B cell (primary cell): ENCODE measurements at regions not wholly inside any gene's neighbourhood (a gene's known extent, or its start where the extent isn't known, plus 50 kb on each side); places are given as distances from the start of the nearest gene placed in this dataset.

Experiments used
- ATAC-seq: fragments of 200-7000 bp; cut with Tn5 transposase; one replicate; pipeline ENCODE4 v1.10.0; 2021; ENCODE audit warnings: low read depth, mild to moderate bottlenecking, moderate number of reproducible peaks, moderate library complexity
- CTCF ChIA-PET: fragments of 350-600 bp; sonication (Branson Sonifier 250); formaldehyde crosslinking; loops from one replicate; lab custom pipeline; 2021; ENCODE audit warnings: antibody characterized with exemption, inconsistent platforms; lab: Charles Lee
- POLR2A ChIA-PET: fragments of 350-600 bp; sonication (Branson Sonifier 250); formaldehyde crosslinking; loops from one replicate; lab custom pipeline; 2021; ENCODE audit warnings: antibody characterized with exemption; lab: Charles Lee
- DNase-seq: peaks from one replicate; pipeline ENCODE4 v3.0.0; 2013
- H2AFZ ChIP-seq: 2 replicates; pipeline ENCODE4 v1.6.1; 2012; ENCODE audit warnings: mild to moderate bottlenecking, low read depth, low read length; ENCODE audit not compliant: insufficient read depth, poor library complexity, severe bottlenecking
- H3K27ac ChIP-seq, 2 donors: 1 replicate in 1 of 2; 2 replicates in 1 of 2; pipeline ENCODE4 v1.5.1; 2012 to 2013; ENCODE audit warnings: low read length in 2 of 2, mild to moderate bottlenecking in 2 of 2, moderate library complexity in 1 of 2
- H3K27me3 ChIP-seq, 4 experiments: fragments of 200-600 bp in 1 of 4; sonication (generic) in 1 of 4; replicated peaks in 1 of 4; 1 replicate in 2 of 4; 2 replicates in 2 of 4; pipeline versions ENCODE4 v1.6.1 to v1.7.0; 2013 to 2016; ENCODE audit warnings: low read length in 3 of 4, mild to moderate bottlenecking in 2 of 4, mixed read lengths in 1 of 4, moderate library complexity in 1 of 4; ENCODE audit not compliant: insufficient read depth in 4 of 4, control insufficient read depth in 3 of 4; ENCODE audit errors: control extremely low read depth in 1 of 4
- H3K36me3 ChIP-seq, 2 experiments: replicated peaks in 1 of 2; 1 replicate in 1 of 2; 2 replicates in 1 of 2; pipeline versions ENCODE4 v1.6.1 to v1.7.1; 2013; ENCODE audit warnings: low read length in 1 of 2; ENCODE audit not compliant: insufficient read depth in 2 of 2, control insufficient read depth in 1 of 2; ENCODE audit errors: control extremely low read depth in 1 of 2, extremely low read depth in 1 of 2
- H3K4me1 ChIP-seq, 2 donors: fragments of 200-600 bp in 1 of 2; sonication (generic) in 1 of 2; 1 replicate in 1 of 2; 2 replicates in 1 of 2; pipeline versions ENCODE4 v1.5.1 to v1.6.1; 2013 to 2017; ENCODE audit warnings: low read length in 2 of 2; ENCODE audit not compliant: control insufficient read depth in 2 of 2, insufficient read depth in 2 of 2
- H3K4me2 ChIP-seq: replicated peaks from 2 replicates; pipeline ENCODE3; 2012; ENCODE audit warnings: mild to moderate bottlenecking, low read depth, low read length; ENCODE audit not compliant: poor library complexity, severe bottlenecking
- H3K4me3 ChIP-seq, 5 experiments: fragments of 200-600 bp in 1 of 5; sonication (generic) in 1 of 5; 1 replicate in 3 of 5; 2 replicates in 2 of 5; pipeline versions ENCODE4 v1.5.1 to v1.7.0; 2011 to 2016; ENCODE audit warnings: low read length in 4 of 5, mild to moderate bottlenecking in 4 of 5, low read depth in 2 of 5, control low read depth in 1 of 5, moderate library complexity in 1 of 5; ENCODE audit not compliant: insufficient read depth in 1 of 5; ENCODE audit errors: control extremely low read depth in 1 of 5, extremely low read depth in 1 of 5
- H3K79me2 ChIP-seq: fragments of 200-600 bp; sonication (generic); one replicate; pipeline ENCODE4 v1.6.0; 2016; ENCODE audit warnings: low read length; ENCODE audit not compliant: control insufficient read depth, insufficient read depth
- H3K9ac ChIP-seq: fragments of 200-600 bp; sonication (generic); 2 replicates; pipeline ENCODE4 v1.6.1; 2017; ENCODE audit warnings: mild to moderate bottlenecking, low read length, moderate library complexity
- H3K9me3 ChIP-seq, 3 donors: one replicate each; pipeline versions ENCODE4 v1.6.1 to v1.7.1; 2013; ENCODE audit warnings: low read length in 2 of 3; ENCODE audit not compliant: control insufficient read depth in 2 of 3, insufficient read depth in 1 of 3; ENCODE audit errors: control extremely low read depth in 1 of 3
- H4K20me1 ChIP-seq: 2 replicates; pipeline ENCODE4 v1.6.0; 2012; ENCODE audit warnings: mild to moderate bottlenecking, low read length; ENCODE audit not compliant: insufficient read depth, control insufficient read depth, poor library complexity, severe bottlenecking
- H3K27ac Mint-ChIP-seq: one replicate; pipeline ENCODE4 v1.8.0; 2021; ENCODE audit warnings: mixed read lengths
- H3K27me3 Mint-ChIP-seq: one replicate; pipeline ENCODE4 v1.8.0; 2021; ENCODE audit warnings: mixed read lengths
- H3K4me1 Mint-ChIP-seq: one replicate; pipeline ENCODE4 v1.8.0; 2021; ENCODE audit warnings: mixed read lengths
- H3K4me3 Mint-ChIP-seq: one replicate; pipeline ENCODE4 v1.8.0; 2021; ENCODE audit warnings: mixed read lengths
- H3K9me3 Mint-ChIP-seq: one replicate; pipeline ENCODE4 v1.8.0; 2022; ENCODE audit warnings: mixed read lengths; ENCODE audit not compliant: insufficient read depth
- EZH2 ChIP-seq: IDR thresholded peaks from 2 replicates; pipeline ENCODE4 v1.6.1; 2012; ENCODE audit warnings: borderline replicate concordance, low read depth, mild to moderate bottlenecking, moderate library complexity, low read length; ENCODE audit not compliant: insufficient read depth, poor library complexity, severe bottlenecking
- whole genome bisulfite sequencing: methylation state at CpG from one replicate; pipeline ENCODE4 v1.1.5; 2013; ENCODE audit warnings: missing lambda C conversion rate; ENCODE audit not compliant: insufficient coverage; 5-methylcytosine and 5-hydroxymethylcytosine counted together
- intact Hi-C: fragments of 100-400 bp; cut with micrococcal nuclease; formaldehyde crosslinking; loops from one replicate; pipeline ENCODE4 v1.10.0; 2022
- TF ChIP-seq, protein P1 (sequence below): fragments of 200-600 bp; IDR thresholded peaks from one replicate; pipeline ENCODE4 v1.8.0; 2022; ENCODE audit warnings: antibody characterized with exemption, mild to moderate bottlenecking

DNA sequence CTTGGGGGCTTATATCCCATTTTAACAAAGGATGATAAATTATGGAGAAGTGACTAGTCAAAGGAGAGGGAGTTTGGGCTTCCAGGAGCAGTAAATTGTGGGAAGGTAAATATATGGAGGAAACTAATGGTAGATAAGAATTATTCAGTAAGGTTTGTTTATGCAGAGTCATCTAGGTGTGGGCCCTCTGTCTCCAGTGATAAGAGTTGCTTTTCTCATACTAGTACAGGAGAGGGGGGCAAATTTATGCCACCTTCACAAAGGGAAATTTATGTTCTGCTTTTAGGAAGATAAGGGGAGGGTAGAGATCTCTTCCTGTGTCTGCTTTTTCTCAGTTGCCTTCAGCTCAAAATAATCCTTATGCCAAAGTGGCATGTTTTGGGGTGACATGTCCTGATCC is 383.7 kb upstream of the PPP2R3A start:
- ATAC-seq (no peak), DNase-seq (no peak)
- Histone ChIP-seq H3K27me3 (peaks cover 0 to 3% (median 0%) of the 10 kb centered on the region in 4 experiments), H4K20me1 (no peaks in the 10 kb centered on the region), H3K4me1 (no peaks in the 10 kb centered on the region), H3K4me3 (no peak overlapping the region), H3K79me2 (no peaks in the 10 kb centered on the region), H3K27ac (no peak overlapping the region), H3K36me3 (no peaks in the 10 kb centered on the region), H2AFZ (no peak overlapping the region), H3K4me2 (no peak overlapping the region), H3K9me3 (peaks cover 0 to 7% (median 0%) of the 10 kb centered on the region in 3 donors), H3K9ac (no peak overlapping the region)
- Mint-ChIP-seq H3K4me3 (no peak overlapping the region), H3K27me3 (no peaks in the 10 kb centered on the region), H3K9me3 (no peaks in the 10 kb centered on the region), H3K4me1 (no peaks in the 10 kb centered on the region), H3K27ac (no peak overlapping the region)
- TF ChIP-seq, protein P1, sequence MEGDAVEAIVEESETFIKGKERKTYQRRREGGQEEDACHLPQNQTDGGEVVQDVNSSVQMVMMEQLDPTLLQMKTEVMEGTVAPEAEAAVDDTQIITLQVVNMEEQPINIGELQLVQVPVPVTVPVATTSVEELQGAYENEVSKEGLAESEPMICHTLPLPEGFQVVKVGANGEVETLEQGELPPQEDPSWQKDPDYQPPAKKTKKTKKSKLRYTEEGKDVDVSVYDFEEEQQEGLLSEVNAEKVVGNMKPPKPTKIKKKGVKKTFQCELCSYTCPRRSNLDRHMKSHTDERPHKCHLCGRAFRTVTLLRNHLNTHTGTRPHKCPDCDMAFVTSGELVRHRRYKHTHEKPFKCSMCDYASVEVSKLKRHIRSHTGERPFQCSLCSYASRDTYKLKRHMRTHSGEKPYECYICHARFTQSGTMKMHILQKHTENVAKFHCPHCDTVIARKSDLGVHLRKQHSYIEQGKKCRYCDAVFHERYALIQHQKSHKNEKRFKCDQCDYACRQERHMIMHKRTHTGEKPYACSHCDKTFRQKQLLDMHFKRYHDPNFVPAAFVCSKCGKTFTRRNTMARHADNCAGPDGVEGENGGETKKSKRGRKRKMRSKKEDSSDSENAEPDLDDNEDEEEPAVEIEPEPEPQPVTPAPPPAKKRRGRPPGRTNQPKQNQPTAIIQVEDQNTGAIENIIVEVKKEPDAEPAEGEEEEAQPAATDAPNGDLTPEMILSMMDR: no peak
- no peak for TF ChIP-seq EZH2
- ChIA-PET CTCF (no interaction called here), POLR2A (no interaction called here)
- intact Hi-C loops: no loop called here

DNA sequence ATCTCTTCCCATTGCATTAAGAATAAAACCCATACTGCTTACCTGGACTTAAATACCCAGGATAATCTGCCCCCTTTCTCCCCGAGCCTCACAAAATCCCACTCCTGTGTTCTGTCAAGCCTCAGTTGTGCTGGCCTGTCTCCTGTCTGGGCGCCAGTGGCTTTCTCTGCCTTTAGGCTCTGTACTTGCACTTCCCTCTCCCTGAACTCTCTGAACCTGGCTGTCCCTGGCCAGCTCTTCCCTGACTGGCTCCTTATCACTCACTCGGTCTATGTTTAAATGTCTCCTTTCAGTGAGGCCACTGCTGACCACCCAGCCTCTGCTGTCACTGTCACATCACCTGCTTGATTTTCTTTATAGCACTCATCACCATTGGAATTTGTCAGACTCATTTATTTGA is 382.7 kb upstream of the PPP2R3A start:
- no peak overlapping the region for H3K9ac ChIP-seq
- Mint-ChIP-seq H3K9me3 (no peaks in the 10 kb centered on the region), H3K27ac (no peak overlapping the region), H3K4me1 (no peaks in the 10 kb centered on the region), H3K4me3 (no peak overlapping the region), H3K27me3 (no peaks in the 10 kb centered on the region)
- intact Hi-C loops: no loop called here
- H4K20me1 ChIP-seq: no peaks in the 10 kb centered on the region
- 72% methylated on average over 3 of the region's 3 CpGs for WGBS
- peaks cover 0 to under 1% (median 0%) of the 10 kb centered on the region in 4 experiments for H3K27me3 ChIP-seq
- no peak for ATAC-seq
- POLR2A ChIA-PET: no interaction called here
- no peak overlapping the region for H3K4me3 ChIP-seq
- no peak overlapping the region for H3K27ac ChIP-seq
- peaks cover 0 to 7% (median 0%) of the 10 kb centered on the region in 3 donors for H3K9me3 ChIP-seq
- H3K36me3 ChIP-seq: no peaks in the 10 kb centered on the region
- TF ChIP-seq EZH2: no peak
- TF ChIP-seq, protein P1: no peak
- H3K79me2 ChIP-seq: no peaks in the 10 kb centered on the region
- DNase-seq: no peak
- no peak overlapping the region for H2AFZ ChIP-seq
- no peak overlapping the region for H3K4me2 ChIP-seq
- CTCF ChIA-PET: no interaction called here
- H3K4me1 ChIP-seq: no peaks in the 10 kb centered on the region
